NCI-H2107 treated with DMSO at 0.1 percent for 48 hours (cell line): ENCODE measurements at regions not wholly inside any gene's neighbourhood (a gene's known extent, or its start where the extent isn't known, plus 50 kb on each side); places are given as distances from the start of the nearest gene placed in this dataset.

Experiments
- DNase-seq: peaks from one replicate; lab custom pipeline; 2025; ENCODE audit not compliant: unreplicated experiment; lab: John Stamatoyannopoulos, UW

DNA sequence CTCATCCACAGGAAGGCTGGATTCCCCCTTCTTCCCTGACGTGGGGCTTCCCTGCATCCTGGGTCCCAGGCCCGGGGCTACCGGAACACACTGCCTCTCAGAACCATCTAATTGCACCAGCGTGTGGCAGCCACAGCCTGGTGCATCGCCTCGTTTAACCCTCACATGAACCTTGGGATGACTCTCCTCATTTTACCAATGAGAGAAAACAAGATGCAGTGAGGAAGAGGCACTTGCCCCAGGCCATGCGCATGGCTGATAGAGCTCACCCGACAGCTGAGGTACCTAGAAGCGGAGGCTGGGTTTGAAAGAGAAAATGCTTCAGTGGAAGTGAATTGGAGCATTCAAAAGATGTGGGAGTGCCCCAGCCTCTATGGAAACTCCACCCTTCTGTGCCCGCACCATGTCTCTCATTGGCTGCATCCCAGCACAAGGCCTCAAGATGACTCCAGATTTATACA is 162.3 kb downstream of the KATNIP start:
- no peak for DNase-seq

DNA sequence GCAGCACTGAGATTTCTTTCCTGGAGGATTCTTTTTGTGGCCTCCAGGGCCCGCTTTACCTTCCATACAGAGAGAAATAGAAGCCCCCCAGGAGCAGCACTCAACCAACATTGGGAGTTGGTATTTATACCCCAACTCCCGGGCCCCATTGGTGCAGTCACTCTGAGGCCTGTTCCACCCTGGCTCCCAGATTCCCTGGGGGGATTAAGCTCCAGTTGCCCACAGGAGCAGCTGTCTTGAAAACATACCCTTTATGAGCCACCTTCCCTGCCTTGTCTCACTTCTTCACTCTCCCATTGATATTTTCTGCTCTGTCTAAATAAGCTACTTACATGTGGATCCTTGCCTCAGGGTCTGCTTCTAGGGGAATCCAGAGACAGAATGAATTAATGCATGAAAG is 167.8 kb downstream of the KATNIP start:
- no peak for DNase-seq

DNA sequence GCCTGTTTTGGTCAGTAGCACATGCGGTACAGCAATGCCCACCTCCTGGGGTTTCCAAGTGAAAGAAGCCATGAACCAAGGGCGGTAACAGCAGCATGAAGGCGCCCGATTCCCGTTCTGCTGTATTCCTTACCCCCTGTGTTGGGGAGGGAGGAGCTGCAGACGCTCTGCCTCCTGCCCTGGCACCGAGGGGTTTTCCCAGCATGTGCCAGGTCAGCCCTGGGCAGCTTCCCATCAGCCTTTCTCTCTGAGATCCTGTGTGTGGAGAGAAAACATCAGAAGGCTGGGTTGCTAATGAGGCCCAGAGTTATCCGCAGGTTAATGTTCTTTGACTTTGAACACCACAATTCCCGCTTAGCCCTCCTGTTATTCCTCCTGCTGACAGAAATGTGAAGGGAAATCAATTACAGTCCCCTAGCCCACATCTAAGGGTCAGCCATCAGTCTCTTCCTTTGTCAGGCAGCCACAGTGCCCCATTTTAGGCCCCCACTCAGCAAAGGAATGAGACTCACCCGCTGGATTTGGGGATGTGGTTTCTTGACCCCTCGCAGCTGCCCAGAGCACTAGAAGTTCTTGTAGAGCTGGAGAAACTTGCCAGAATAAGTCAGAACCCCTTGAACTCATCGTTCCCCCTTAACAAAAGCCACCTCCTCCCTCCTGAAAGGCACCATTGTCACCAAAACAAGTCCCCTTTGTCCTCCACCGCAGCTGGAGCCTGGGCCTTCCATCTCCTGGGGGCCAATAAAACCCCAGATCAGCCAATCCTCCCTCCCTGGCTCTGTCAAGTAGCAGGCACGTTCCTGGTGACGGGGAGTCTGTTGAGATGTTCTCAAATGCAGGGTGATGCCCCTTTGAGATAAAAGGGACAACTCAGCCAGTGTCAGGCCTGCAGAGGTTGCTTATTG is 168.5 kb downstream of the KATNIP start:
- DNase-seq: no peak

DNA sequence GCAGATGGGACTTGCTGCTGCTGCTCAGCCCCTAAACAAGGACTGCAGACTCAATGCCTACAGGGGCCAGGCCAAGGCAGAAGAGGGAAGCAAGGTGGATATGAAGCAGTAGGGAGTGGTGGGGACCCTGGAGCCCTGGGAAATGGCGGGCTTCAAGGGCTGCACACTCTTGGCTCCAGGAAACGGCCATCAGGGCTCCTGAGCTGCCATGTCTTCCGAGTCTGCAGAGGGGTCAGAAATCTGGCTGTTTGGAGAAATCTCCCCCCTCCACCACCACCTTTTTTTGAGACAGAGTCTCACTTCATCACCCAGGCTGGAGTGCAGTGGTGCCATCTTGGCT is 169.1 kb downstream of the KATNIP start:
- DNase-seq: no peak

DNA sequence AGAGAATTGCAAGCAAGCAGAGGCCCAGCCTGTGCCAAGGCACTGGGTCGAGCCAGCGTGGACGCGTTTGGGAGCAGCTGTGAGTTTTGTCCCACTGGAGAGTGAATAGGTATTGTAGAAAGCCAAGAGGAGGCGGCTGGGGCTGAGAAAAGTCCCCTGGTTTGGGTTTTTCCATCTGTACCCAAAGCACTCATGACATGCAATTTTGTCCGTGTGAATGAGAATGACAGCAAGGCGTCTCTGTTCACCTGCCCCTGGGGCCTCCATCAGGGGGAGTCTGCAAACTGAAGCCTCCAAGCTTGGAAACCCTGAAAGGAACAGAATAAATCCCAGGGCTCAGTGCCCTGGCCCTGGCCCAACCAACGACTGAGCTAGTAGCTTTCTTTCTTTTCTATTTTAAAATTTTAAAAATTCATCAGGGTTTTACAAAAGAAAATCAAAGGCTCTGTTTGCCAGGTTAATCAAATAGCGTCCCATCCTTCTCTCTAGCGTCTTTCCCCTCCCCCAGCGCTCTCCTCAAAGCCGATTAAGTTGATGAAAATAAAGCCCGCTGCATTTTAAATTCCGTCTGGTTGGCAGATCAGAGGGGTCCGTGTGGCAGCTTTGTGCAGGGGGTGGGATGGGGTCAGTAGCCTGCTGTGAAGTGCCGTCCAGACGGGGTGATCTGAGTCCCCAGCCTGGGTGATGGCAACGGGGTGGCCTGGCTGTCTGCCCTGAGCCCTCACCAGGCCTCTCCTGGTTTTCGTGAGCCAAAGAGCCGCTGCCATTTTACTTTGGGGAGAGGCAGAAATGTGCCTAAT is 171.0 kb downstream of the KATNIP start:
- DNase-seq: no peak

DNA sequence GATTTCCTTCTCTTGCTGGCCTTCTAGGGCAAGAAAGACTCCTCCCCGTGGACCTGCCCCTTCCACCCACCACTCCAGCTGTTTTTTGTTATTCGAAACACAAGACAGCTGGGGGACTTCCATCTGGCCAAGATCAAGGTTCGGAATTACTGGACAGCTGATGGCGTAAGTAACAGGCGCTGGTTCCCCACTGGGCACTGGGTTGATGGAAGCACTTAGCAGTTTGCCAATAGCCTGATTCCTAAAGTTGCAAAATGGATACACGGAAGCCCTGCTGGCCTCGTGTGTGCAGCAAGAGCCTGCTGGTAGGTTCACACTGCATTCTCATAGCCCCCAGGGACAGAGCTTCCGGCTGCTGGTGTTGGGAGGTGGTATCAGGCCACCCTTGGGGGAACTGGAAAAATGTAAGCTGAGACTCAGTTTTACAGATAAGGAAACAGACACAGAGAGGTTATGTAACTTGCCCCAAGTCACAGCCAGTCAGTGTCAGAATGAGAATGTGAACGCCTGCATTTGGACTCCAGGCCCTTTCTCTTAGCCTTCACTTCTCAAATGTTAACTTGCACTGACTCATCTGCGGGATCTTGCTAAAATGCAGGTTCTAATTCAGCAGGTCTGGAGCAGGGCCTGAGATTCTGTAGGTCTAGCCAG is 171.7 kb downstream of the KATNIP start:
- DNase-seq: no peak

DNA sequence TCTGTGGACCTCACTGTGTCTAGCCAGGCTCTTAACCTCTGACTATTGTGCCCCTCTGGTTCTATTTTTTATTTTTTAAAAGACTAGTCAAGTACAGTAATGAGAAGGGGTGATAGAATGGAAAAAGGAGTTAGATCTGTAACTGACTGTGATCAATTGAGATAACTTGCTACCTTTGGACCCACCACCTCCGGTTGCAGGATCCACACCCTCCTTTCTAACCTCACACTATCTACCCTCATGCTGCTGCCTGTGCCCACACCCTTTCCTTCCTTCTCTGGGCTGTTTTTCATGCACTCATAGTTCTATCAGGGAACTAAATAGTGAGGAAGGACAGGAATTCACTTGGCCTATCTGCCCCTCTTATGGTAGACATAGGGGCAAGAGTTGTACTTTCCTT is 172.3 kb downstream of the KATNIP start:
- no peak for DNase-seq

DNA sequence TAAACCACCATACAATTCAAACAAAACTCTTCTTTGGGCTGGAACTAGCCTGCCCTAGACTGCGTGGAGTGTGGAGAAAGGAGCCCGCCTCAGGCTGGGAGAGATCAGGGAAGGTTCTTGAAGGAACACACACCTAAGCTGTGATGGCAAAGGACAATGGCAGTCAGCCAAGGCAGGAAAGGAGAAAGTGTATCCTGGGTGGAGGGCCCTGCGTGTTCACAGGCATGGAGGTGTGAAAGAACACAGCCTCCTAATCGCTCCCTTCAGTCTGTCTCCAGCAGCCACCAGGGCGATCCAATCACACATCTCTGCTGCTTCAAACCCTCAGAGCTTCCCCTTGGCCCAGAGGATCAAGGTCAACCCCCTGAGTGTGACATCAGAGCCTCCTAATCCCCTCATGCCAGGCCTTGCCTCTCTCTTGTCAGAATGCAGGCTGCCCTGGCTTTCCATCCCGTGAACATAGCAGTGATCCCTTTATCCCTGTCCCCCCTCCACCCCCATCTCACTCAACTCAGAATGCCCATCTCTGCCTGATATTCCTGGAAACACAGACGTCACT is 173.0 kb downstream of the KATNIP start:
- no peak for DNase-seq

DNA sequence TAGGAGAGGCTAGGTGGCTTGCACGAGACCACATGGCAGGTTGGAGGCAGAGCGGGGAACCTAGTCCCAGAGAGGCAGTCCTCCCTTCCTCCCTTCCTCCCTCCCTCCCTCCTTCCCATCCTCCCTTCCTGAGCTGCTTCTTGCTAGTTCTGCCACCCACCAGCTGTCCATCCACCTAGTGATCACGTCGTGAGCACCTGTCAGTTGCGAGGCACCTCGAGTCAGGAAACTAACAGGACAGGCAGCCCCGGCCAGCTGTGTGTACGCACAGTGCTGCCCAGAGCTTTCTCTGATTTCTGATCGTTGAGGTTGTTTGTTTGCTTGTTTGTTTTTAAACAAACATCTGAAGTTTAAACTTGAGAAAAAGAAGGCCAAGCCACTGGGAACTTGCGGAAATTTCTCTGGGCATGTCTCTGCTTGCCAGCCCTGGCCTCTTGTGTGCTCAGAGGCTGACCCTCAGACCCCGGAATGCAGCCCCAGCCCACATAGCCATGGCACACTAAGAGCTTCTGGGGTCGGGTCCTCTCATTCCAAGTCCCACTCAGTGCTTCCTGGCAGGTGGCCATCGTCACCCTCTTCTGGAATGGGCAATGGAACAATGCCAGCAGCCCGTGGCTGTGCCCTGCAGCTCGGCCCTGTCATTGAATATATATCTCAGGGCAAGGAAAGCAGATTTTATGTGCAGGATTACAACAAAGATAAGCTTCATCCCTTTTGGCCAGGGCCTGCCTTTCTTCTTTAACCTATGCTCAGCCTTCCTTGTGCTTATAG is 174.0 kb downstream of the KATNIP start:
- DNase-seq: no peak

DNA sequence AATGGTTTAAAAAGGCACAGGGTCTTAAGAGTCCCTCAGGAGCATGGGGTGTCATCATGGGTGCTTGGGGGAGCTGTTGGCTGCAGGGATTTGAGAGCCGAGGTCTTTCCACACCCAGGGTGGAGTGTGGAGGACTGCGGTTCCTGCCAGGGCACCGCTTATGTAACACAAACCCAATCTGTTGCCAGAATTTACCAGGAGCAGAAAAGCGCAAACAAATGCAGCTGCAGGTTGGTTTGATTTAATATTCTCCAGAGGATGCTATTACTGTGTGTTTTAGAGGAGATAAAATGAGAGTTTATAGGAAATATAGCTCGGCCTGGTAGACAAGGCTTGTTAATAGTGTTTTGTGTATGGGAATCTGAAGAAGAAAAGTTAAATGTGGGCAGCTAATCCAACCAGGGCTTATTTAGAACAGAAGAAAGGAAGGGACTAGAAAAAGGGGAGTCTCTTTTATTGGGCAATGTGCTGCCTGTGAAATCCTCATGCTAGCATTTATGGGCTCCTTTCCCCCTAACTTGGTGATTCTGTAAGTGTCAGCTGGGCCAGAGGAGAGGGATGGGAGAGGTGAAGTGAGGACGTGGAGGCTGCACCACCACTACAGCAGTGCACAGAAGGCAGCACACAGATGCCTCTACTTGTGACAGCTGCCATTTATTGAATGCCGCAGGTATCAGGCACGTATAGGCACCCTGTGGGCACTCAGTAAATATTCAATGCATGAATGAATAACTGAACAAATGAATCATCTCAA is 174.7 kb downstream of the KATNIP start:
- peak; percentile 14 for DNase-seq

DNA sequence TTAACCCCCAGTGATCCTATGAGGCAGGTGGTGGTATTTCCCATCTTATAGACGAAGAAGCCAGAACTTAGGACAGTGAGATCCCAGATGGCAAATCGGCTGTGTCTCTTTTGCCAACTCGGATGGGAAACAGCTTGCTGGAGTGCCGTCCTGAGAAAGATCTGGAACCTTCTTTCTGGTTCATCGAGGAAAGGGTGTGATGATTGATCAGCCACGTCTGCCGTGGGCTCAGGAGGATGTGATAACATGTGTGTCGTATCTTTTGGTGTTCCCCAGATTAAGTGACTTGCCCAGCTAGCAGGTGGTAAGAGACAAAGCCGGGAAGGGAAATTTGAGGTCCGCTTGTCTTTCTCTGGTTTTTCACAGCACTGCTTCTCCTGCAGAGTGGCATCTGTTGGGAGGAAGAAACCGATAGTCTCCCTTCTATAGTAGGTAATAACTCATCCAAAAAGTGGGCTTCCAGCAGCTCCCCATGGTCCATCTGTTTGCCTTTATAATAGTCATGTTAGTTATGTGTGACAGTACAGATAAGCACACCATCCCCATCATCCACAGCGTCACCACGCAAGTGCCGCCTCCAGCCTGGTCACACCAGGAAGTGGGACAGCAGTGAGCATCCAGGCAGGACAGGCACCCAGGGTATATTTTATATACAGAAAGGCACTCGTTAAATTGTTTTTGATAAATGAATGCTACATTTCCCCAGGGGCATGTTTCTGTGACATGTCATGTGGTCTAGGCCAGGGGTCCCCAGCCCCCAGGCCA is 175.5 kb downstream of the KATNIP start:
- no peak for DNase-seq

DNA sequence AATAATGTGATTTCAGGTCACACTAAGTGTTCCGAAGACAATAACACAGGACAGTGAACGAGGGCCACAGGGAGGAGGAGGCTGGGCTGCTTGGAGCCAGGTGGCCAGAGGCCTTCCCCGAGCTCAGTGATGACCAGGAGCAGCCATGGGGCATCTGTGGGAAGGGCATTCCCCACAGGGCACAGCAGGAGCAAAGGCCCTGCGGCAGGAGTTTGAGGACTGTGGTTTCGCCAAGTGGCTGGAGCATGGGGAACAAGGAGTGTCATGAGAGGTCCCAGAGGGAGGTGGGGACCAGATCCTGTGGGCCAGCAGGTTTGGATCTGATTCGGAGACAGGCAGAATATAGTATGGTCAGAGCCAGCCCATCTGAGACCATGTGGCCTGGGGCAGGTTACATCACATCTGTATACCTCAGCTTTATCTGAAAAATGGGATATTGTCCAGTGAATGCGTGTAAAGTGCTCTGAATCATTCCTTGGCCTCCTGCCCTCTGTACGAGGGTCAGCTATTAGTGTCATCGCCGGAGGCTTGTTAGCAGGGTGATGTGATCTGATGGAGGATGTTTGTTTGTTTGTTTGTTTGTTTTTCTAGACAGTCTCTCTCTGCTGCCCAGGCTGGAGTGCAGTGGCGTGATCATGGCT is 176.8 kb downstream of the KATNIP start:
- DNase-seq: no peak

DNA sequence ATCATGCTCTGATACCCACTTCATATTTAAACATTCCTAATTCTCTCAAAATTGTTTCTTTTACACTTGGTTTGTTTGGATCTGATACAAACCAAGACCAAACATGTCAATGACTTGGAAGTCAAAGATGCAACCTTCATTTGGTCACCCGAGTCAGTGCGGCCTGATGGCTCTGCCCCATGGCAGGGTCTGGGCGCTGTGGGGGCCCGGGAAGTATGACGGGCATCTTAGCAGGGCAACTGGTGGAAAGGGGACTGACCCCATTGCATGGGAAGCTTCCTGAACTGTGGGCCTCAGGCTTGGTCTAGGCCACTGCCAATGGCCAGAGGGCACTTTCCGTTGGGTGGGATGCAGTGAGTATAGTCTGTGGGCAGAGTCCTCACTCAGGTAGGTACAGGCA is 178.0 kb downstream of the KATNIP start:
- no peak for DNase-seq

DNA sequence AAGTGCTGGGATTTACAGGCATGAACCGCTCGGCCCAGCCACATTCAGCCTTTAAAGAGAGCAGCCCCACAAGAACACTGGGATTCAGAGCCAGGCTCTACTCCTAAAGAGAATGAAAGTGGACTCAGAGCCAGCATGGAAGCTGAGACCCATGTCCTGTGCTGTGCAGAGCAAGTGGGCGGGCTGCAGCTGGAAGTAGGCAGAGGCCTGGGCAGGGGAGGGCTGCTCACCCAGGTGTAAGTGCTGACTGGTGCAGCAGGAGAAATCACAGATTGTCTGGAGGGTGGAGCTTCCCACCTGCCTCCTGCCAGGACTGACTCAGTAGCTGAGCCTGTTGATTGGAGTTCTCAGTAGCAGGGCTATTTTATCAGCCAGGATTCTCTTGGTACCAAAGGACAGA is 178.7 kb downstream of the KATNIP start:
- DNase-seq: no peak

DNA sequence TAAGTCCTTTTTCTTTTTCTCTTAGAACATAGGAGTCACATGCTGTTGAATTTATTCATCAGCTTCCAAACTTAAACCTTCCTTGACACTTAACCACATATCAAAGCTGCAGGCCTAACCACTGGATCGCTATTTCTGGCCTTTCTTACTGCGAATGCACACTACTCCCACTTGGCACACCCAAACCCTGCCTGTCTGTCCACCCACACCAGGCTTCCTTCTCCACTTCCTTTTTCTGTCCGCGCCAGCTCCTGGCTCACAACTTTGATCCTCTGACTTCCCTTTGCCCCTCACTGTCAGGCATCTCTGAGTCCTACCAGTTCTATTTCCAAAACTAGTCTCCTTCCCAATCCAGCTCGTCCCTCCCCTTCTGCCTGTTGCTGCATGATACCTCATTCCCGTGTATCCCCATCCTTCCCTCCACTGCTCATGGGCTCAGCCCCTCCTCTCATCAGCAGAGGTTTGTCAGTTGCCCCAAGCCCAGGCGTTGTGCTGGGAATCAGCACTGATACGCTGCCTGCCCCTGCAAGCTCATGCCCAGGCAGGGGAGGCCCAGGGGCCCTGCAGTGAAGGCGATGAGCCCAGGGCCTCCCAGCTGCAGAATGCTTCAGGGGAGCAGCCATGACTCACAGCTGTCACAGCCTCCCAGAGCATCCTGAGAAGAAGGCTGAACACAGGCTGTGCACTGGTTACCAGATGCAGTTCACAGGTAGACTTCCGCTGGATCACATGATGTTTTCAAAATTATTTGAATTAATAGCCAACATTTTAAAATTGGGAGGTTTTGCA is 179.8 kb downstream of the KATNIP start:
- no peak for DNase-seq

DNA sequence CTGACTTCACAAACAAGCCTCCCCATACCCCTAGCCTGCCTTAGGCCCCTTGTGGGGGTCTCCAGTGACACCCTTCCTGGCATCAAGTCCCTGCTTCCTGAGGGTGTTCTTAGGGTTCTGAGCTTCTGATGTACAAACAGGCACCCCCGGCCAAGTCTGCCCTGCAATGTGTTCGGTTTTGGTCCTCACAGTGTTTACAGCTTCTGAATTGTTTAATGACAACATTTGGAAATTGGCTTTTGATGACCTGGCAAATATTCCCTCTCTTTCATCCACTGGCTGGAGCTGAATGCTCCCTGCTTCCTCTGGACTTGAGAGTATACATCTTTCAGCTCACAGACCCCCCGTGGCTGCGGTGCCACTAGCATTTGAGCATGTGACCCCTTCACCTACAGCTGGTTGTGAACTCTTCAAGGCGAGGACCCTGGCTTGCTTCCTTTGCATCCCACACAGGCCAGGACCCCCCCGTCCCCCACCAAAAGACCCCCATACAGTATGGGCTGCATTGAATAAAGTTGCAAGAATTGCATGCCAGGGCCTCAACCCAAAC is 180.8 kb downstream of the KATNIP start:
- no peak for DNase-seq

DNA sequence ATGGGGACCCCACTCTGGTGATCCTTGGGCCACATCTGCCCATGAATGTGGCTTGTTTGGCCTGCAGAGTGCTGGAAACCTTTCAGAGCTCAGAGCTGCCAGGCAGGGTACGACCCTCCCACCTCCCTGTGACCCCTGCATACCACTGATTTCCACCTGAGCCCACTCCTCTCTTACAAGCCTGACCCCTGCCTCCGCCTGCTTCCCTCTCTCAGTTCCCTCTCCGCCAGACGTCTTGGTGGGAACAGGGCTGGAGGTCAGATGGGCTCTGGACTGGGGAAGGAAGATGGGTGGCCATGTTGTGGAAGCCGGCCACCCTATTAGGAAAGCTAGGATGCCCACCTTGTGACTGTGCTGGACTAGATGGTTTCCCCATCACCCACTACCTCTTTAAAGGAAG is 185.1 kb downstream of the KATNIP start:
- no peak for DNase-seq

DNA sequence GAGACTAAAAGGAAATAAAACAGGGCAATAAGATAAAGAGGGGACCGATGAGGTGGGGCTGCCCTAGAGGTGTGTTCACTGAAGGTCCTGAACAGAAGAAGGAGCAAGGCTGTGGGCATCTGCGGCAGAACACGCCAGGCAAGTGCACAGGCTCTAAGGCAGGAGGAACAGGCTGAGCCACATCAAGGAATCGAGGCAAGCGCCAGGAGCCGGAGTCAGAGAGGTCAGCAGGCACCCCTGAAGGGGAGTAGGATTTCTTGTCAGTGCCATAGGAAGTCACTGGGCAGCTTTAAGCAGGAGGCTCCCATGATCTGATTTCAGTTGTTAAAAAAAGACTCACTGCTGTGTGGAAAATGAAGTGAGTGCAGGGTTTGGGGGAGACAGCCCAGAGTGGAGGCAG is 186.5 kb downstream of the KATNIP start:
- no peak for DNase-seq
